Parathyroid adenoma (tissue), 2 donors: ENCODE measurements at regions not wholly inside any gene's neighbourhood (a gene's known extent, or its start where the extent isn't known, plus 50 kb on each side); places are given as distances from the start of the nearest gene placed in this dataset.

Source experiments
- H2AFZ ChIP-seq: fragments of 300-600 bp; sonication (generic); one replicate; pipeline ENCODE4 v1.7.0; 2017; ENCODE audit warnings: antibody characterized with exemption, mild to moderate bottlenecking
- H3K27ac ChIP-seq: fragments of 300-600 bp; sonication (generic); one replicate; pipeline ENCODE4 v1.7.0; 2017
- H3K27me3 ChIP-seq: fragments of 300-600 bp; sonication (generic); one replicate; pipeline ENCODE4 v1.7.0; 2017; ENCODE audit warnings: low read length; ENCODE audit not compliant: control insufficient read depth, insufficient read depth
- H3K36me3 ChIP-seq: fragments of 300-600 bp; sonication (generic); one replicate; pipeline ENCODE4 v1.7.0; 2017; ENCODE audit warnings: low read length; ENCODE audit not compliant: control insufficient read depth, insufficient read depth
- H3K4me1 ChIP-seq: fragments of 300-600 bp; sonication (generic); one replicate; pipeline ENCODE4 v1.7.0; 2017; ENCODE audit warnings: control low read depth
- H3K4me2 ChIP-seq: fragments of 300-600 bp; sonication (generic); one replicate; pipeline ENCODE4 v1.7.0; 2017; ENCODE audit warnings: low read length
- H3K4me3 ChIP-seq: fragments of 300-600 bp; sonication (generic); one replicate; pipeline ENCODE4 v1.7.0; 2017; ENCODE audit warnings: low read depth, low read length
- H3K79me2 ChIP-seq: fragments of 300-600 bp; sonication (generic); one replicate; pipeline ENCODE4 v1.7.0; 2017; ENCODE audit warnings: control low read depth
- H3K9ac ChIP-seq: fragments of 300-600 bp; sonication (generic); one replicate; pipeline ENCODE4 v1.7.0; 2017; ENCODE audit warnings: mild to moderate bottlenecking
- H3K9me3 ChIP-seq: fragments of 300-600 bp; sonication (generic); one replicate; pipeline ENCODE4 v1.7.0; 2017; ENCODE audit warnings: low read length; ENCODE audit not compliant: control insufficient read depth
- TF ChIP-seq, protein P1 (sequence below): fragments of 300-600 bp; sonication (generic); IDR thresholded peaks from one replicate; pipeline ENCODE4 v1.7.0; 2017; ENCODE audit warnings: antibody characterized with exemption, mild to moderate bottlenecking
- donor health status: primary hyperparathyroidism.

GRCh38 chr4:114225436-114225835, 246.0 kb upstream of the ARSJ start:
- no peak overlapping the region for H3K9ac ChIP-seq
- no peaks in the 10 kb centered on the region for H3K79me2 ChIP-seq
- no peaks in the 10 kb centered on the region for H3K36me3 ChIP-seq
- no peak overlapping the region for H3K4me2 ChIP-seq
- H3K9me3 ChIP-seq = no peaks in the 10 kb centered on the region
- no peak overlapping the region for H3K27ac ChIP-seq
- no peaks in the 10 kb centered on the region for H3K4me1 ChIP-seq
- H3K4me3 ChIP-seq = no peak overlapping the region
- no peak overlapping the region for H2AFZ ChIP-seq
- TF ChIP-seq, protein P1, sequence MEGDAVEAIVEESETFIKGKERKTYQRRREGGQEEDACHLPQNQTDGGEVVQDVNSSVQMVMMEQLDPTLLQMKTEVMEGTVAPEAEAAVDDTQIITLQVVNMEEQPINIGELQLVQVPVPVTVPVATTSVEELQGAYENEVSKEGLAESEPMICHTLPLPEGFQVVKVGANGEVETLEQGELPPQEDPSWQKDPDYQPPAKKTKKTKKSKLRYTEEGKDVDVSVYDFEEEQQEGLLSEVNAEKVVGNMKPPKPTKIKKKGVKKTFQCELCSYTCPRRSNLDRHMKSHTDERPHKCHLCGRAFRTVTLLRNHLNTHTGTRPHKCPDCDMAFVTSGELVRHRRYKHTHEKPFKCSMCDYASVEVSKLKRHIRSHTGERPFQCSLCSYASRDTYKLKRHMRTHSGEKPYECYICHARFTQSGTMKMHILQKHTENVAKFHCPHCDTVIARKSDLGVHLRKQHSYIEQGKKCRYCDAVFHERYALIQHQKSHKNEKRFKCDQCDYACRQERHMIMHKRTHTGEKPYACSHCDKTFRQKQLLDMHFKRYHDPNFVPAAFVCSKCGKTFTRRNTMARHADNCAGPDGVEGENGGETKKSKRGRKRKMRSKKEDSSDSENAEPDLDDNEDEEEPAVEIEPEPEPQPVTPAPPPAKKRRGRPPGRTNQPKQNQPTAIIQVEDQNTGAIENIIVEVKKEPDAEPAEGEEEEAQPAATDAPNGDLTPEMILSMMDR = no peak
- no peaks in the 10 kb centered on the region for H3K27me3 ChIP-seq

DNA sequence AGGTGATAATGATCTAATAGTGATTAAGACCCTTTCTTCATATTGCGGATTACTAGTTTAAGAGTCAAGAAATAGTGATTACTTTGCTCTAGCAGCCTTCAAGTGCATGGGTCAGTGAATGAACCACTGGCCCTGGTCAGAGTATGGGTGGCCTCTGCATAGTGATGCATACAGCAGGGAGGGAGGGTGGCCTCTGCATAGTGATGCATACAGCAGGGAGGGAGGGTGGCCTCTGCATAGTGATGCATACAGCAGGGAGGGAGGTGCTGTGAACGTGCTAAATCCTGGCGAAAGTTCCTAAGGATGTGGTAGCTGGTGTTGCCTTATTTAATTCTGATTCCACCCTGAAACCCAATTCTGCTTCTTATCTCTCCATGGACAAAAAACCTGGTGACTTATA, 246.7 kb upstream of the ARSJ start:
- H2AFZ ChIP-seq = no peak overlapping the region
- H3K79me2 ChIP-seq = no peaks in the 10 kb centered on the region
- no peaks in the 10 kb centered on the region for H3K4me1 ChIP-seq
- H3K36me3 ChIP-seq = no peaks in the 10 kb centered on the region
- TF ChIP-seq, protein P1 = no peak
- H3K9ac ChIP-seq = no peak overlapping the region
- H3K27me3 ChIP-seq = no peaks in the 10 kb centered on the region
- H3K27ac ChIP-seq = no peak overlapping the region
- no peak overlapping the region for H3K4me3 ChIP-seq
- H3K9me3 ChIP-seq = no peaks in the 10 kb centered on the region
- H3K4me2 ChIP-seq = no peak overlapping the region

DNA sequence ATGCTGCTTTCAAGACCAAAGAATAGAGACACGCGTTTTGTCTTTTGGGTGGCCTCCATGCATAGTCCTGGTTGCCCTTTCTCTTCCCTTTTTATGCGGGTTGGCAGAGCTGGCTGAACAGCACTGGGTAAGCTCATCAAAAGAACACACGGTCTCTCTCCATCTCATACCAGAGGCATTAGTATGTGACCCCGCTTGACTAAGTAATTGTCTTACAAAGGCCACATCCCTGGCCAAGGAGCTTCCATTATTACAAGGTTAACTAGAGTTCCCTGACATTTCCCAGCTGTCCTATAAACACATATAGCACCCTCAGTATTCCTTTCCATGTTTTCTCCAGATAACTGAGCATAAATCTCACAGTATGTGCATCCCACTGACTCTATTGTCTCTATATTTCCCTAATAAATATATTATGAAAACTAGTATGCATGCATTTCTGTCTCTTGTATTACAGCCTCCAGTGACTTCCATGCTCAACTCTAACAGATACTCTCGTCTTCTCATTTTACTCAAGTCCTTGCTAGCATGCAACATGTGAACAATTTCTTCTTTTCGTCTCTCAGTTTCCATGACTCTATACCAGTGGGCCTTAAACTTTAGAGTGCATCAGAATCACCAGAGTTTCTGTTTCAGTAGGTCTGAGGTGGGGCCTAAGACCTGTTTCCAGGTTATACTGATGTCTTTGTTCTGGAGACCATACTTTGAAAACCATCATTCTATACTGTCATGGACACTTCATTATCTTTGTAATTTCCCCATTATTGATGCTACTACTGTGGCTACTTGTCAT, 247.7 kb upstream of the ARSJ start:
- TF ChIP-seq, protein P1 = no peak
- no peaks in the 10 kb centered on the region for H3K4me1 ChIP-seq
- H3K27me3 ChIP-seq = no peaks in the 10 kb centered on the region
- H3K4me3 ChIP-seq = no peak overlapping the region
- no peak overlapping the region for H2AFZ ChIP-seq
- no peaks in the 10 kb centered on the region for H3K36me3 ChIP-seq
- H3K9me3 ChIP-seq = no peaks in the 10 kb centered on the region
- H3K4me2 ChIP-seq = no peak overlapping the region
- H3K27ac ChIP-seq = no peak overlapping the region
- H3K79me2 ChIP-seq = no peaks in the 10 kb centered on the region
- no peak overlapping the region for H3K9ac ChIP-seq

DNA sequence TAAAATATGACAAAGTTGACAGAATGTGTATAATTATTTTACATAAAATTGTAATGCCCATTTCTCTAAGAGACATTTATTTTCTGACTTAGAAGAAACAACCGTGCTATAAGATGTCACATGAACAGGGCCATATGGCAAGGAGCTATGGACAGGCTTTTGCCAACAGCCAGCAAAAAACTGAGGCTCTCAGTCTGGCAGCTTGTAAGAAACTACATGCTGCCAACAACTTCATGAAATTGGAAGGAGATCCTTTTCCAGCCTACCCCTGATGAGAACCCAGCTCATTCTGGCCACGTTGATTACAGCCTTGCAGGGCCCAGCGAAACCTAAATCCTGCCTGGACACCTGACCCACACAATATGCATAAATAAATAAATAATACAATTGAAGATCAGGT, 250.3 kb upstream of the ARSJ start:
- no peak overlapping the region for H3K27ac ChIP-seq
- H3K4me3 ChIP-seq = no peak overlapping the region
- H3K9ac ChIP-seq = no peak overlapping the region
- no peaks in the 10 kb centered on the region for H3K9me3 ChIP-seq
- no peaks in the 10 kb centered on the region for H3K27me3 ChIP-seq
- no peak overlapping the region for H3K4me2 ChIP-seq
- no peaks in the 10 kb centered on the region for H3K79me2 ChIP-seq
- no peaks in the 10 kb centered on the region for H3K36me3 ChIP-seq
- TF ChIP-seq, protein P1 = no peak
- no peaks in the 10 kb centered on the region for H3K4me1 ChIP-seq
- H2AFZ ChIP-seq = no peak overlapping the region
